Lung (tissue), 11 donors: ENCODE measurements at regions not wholly inside any gene's neighbourhood (a gene's known extent, or its start where the extent isn't known, plus 50 kb on each side); places are given as distances from the start of the nearest gene placed in this dataset.

Experiments used
- ATAC-seq: fragments of 200-7000 bp; cut with Tn5 transposase; one replicate; pipeline ENCODE4 v1.9.1; 2020; ENCODE audit warnings: moderate number of reproducible peaks; ENCODE audit not compliant: insufficient read depth, low FRiP score
- DNase-seq, 3 donors: peaks; one replicate each; pipeline ENCODE4 v3.0.0-alpha.2; 2013 to 2017
- H3K27ac ChIP-seq, 2 donors: one replicate each; pipeline ENCODE4 v1.5.1; 2013; ENCODE audit warnings: mild to moderate bottlenecking in 2 of 2, moderate library complexity in 2 of 2, control low read depth in 1 of 2, inconsistent platforms in 1 of 2, low read depth in 1 of 2, low read length in 1 of 2
- H3K27me3 ChIP-seq, 3 donors: one replicate each; pipeline ENCODE4 v1.5.1; 2013; ENCODE audit warnings: low read length in 2 of 3; ENCODE audit not compliant: control insufficient read depth in 3 of 3, insufficient read depth in 3 of 3
- H3K36me3 ChIP-seq, 4 donors: one replicate each; pipeline ENCODE4 v1.5.1; 2013; ENCODE audit warnings: low read length in 4 of 4, mild to moderate bottlenecking in 1 of 4, moderate library complexity in 1 of 4; ENCODE audit not compliant: control insufficient read depth in 4 of 4, insufficient read depth in 4 of 4
- H3K4me1 ChIP-seq, 5 donors: one replicate each; pipeline ENCODE4 v1.5.1; 2013; ENCODE audit warnings: low read length in 5 of 5, mild to moderate bottlenecking in 2 of 5, moderate library complexity in 1 of 5; ENCODE audit not compliant: control insufficient read depth in 5 of 5, insufficient read depth in 5 of 5
- H3K4me3 ChIP-seq: one replicate; pipeline ENCODE4 v1.5.1; 2013; ENCODE audit warnings: mild to moderate bottlenecking, control low read depth, moderate library complexity
- H3K9ac ChIP-seq, 2 donors: one replicate each; pipeline ENCODE4 v1.5.1; 2013; ENCODE audit warnings: low read length in 2 of 2, control low read depth in 1 of 2; ENCODE audit not compliant: insufficient read depth in 1 of 2
- H3K9me3 ChIP-seq, 4 donors: one replicate each; pipeline ENCODE4 v1.5.1; 2013; ENCODE audit warnings: low read length in 3 of 4, mild to moderate bottlenecking in 1 of 4, moderate library complexity in 1 of 4; ENCODE audit not compliant: control insufficient read depth in 4 of 4, insufficient read depth in 3 of 4
- CTCF ChIP-seq: IDR thresholded peaks from 2 replicates; pipeline ENCODE4 v1.5.1; 2012; ENCODE audit warnings: mild to moderate bottlenecking; ENCODE audit errors: control extremely low read depth, extremely low read depth
- WGBS, 2 donors: extraction: QIAGEN DNeasy Blood & Tissue Kit; methylation state at CpG; one replicate each; pipeline ENCODE4 v1.1.7; 2013; 5-methylcytosine and 5-hydroxymethylcytosine counted together
- donor health status: control.
- donor health status: control.
- donor health status: Bipolar disorder and iron deficiency.
- donor health status: healthy.
- donor health status: DM: yes; HTN: yes; CAD: no.

- Histone ChIP-seq H3K4me3 (peak overlapping the region; percentile 8), H3K27ac (no peak overlapping the region), H3K9me3 (no peaks in the 10 kb centered on the region), H3K9ac (no peak overlapping the region), H3K4me1 (peaks cover 0 to 24% (median 0%) of the 10 kb centered on the region in 5 donors), H3K27me3 (peaks cover 0 to 16% (median 12%) of the 10 kb centered on the region in 3 donors), H3K36me3 (no peaks in the 10 kb centered on the region)
- 77 to 85% methylated on average over 3 of the region's 3 CpGs for WGBS, 2 donors
- TF ChIP-seq CTCF = no peak
- ATAC-seq (no peak), DNase-seq (no peak)
These were observed 312.6 kb downstream of the SFMBT2 start for GRCh38 chr10:7098160-7098762.

GRCh38 chr10:7094781-7095180, 316.1 kb downstream of the SFMBT2 start:
- Histone ChIP-seq H3K9me3 (no peaks in the 10 kb centered on the region), H3K4me3 (no peak overlapping the region), H3K27ac (no peak overlapping the region), H3K4me1 (peaks cover 0 to 3% (median 0%) of the 10 kb centered on the region in 5 donors), H3K36me3 (no peaks in the 10 kb centered on the region), H3K27me3 (peaks cover 0 to 16% (median 11%) of the 10 kb centered on the region in 3 donors), H3K9ac (no peak overlapping the region)
- TF ChIP-seq CTCF = no peak
- DNase-seq (no peak), ATAC-seq (no peak)
- WGBS, 2 donors = 73 to 78% methylated on average over 6 of the region's 6 CpGs

DNA sequence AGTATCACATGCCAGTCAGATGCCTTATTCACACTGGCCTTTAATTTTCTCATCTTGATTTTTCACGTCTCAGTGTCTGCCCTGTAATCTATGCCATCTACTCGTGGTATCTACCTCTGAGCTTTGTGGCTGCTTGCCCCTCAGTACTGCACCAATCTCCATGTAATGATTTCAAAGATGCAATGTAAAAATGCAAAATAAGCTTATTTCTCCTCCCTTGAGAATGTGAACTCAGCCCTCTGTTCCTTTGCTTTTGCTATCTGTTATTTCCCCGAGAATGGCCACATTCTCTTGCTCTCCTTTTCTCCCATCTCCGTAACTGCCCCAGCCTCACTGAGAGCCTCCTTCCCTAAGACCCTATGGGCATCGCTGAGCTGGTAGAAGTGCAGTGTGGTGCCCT, 317.5 kb downstream of the SFMBT2 start:
- Histone ChIP-seq H3K4me3 (no peak overlapping the region), H3K9me3 (no peaks in the 10 kb centered on the region), H3K36me3 (no peaks in the 10 kb centered on the region), H3K9ac (no peak overlapping the region), H3K27me3 (peaks cover 0 to 16% (median 9%) of the 10 kb centered on the region in 3 donors), H3K4me1 (peaks cover 0 to 3% (median 0%) of the 10 kb centered on the region in 5 donors), H3K27ac (no peak overlapping the region)
- DNase-seq = no peak
- ATAC-seq = no peak
- TF ChIP-seq CTCF = no peak
- 86 to 91% methylated on average over 5 of the region's 5 CpGs for WGBS, 2 donors

DNA sequence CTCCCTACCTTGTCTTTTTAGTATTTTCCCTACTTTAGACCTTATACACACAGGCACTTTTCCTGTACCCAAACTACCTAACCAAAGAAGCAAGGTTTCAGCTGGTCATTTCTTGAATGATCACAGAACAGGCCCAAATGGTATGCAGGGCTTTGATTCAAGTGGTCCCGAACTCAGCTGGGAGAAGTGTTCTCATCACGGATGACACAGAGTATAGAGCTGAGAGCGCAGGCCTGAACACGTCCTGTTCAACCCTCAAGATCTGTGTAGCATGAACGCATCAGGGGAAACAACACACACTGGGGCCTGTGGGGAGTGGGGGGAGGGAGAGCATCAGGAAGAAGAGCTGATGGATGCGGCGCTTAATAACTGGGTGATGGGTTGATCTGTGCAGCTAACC, 318.2 kb downstream of the SFMBT2 start:
- ATAC-seq = no peak
- H3K27ac ChIP-seq = no peak overlapping the region
- H3K4me1 ChIP-seq = peaks cover 0 to 3% (median 0%) of the 10 kb centered on the region in 5 donors

More for the DNA sequence above, 318.2 kb downstream of the SFMBT2 start:
- WGBS, 2 donors = 92 to 93% methylated on average over 7 of the region's 7 CpGs
- H3K9ac ChIP-seq = no peak overlapping the region
- no peaks in the 10 kb centered on the region for H3K36me3 ChIP-seq
- TF ChIP-seq CTCF = no peak
- no peak for DNase-seq
- H3K4me3 ChIP-seq = no peak overlapping the region
- H3K27me3 ChIP-seq = peaks cover 0 to 15% (median 5%) of the 10 kb centered on the region in 3 donors
- no peaks in the 10 kb centered on the region for H3K9me3 ChIP-seq
